Heart right ventricle (tissue), 16 donors: ENCODE measurements at regions not wholly inside any gene's neighbourhood (a gene's known extent, or its start where the extent isn't known, plus 50 kb on each side); places are given as distances from the start of the nearest gene placed in this dataset.

ENCODE experiments used
- ATAC-seq, 8 donors: fragments of 200-7000 bp; cut with Tn5 transposase; one replicate each; pipeline ENCODE4 v1.9.1; 2020; ENCODE audit warnings: mild to moderate bottlenecking in 8 of 8, moderate library complexity in 8 of 8, moderate number of reproducible peaks in 1 of 8
- DNase-seq, 2 donors: peaks; one replicate each; pipeline ENCODE4 v3.0.0-alpha.2; 2020
- H3K27ac ChIP-seq, 10 donors: fragments of 200-600 bp; sonication (generic) in 2 of 10; one replicate each; pipeline versions ENCODE4 v1.5.0 to v1.8.0; 2020 to 2022; ENCODE audit warnings: mild to moderate bottlenecking in 3 of 10
- H3K27me3 ChIP-seq, 7 donors: fragments of 200-600 bp; one replicate each; pipeline ENCODE4 v1.8.0; 2021 to 2022; ENCODE audit warnings: mild to moderate bottlenecking in 2 of 7
- H3K36me3 ChIP-seq, 9 donors: fragments of 200-600 bp; sonication (generic) in 1 of 9; one replicate each; pipeline versions ENCODE4 v1.5.0 to v1.8.0; 2020 to 2022; ENCODE audit warnings: mild to moderate bottlenecking in 2 of 9
- H3K4me1 ChIP-seq, 9 donors: fragments of 200-600 bp; sonication (generic) in 1 of 9; one replicate each; pipeline versions ENCODE4 v1.5.0 to v1.8.0; 2020 to 2022; ENCODE audit warnings: mild to moderate bottlenecking in 4 of 9
- H3K4me3 ChIP-seq, 10 donors: fragments of 200-600 bp; sonication (generic) in 2 of 10; one replicate each; pipeline versions ENCODE4 v1.5.0 to v1.8.0; 2020 to 2022; ENCODE audit warnings: mild to moderate bottlenecking in 7 of 10, moderate library complexity in 2 of 10
- H3K9me3 ChIP-seq, 11 donors: fragments of 200-600 bp in 10 of 11; sonication (generic) in 2 of 11; one replicate each; pipeline versions ENCODE4 v1.5.0 to v1.8.0; 2013 to 2022; ENCODE audit warnings: mild to moderate bottlenecking in 2 of 11, control low read depth in 1 of 11, moderate library complexity in 1 of 11
- WGBS, 2 donors: extraction: QIAGEN DNeasy Blood & Tissue Kit; methylation state at CpG; one replicate each; pipeline ENCODE4 v1.1.7; 2013; ENCODE audit warnings: inconsistent platforms in 1 of 2; 5-methylcytosine and 5-hydroxymethylcytosine counted together
- intact Hi-C, 10 donors: fragments of 100-400 bp; cut with DNase I; formaldehyde crosslinking; loops; one replicate each; pipeline versions ENCODE4 v1.11.1 to v1.14.2; 2022
- TF ChIP-seq, protein P1 (sequence below), 9 donors: fragments of 200-600 bp; sonication (generic) in 2 of 9; IDR thresholded peaks; one replicate each; pipeline versions ENCODE4 v1.5.0 to v1.8.0; 2021 to 2022; ENCODE audit warnings: antibody characterized with exemption in 9 of 9, mild to moderate bottlenecking in 5 of 9, moderate library complexity in 1 of 9
- donor health status: Arrhythmogenic right ventricular cardiomyopathy.
- donor health status: ischemic (EF 13 %, LVEDD 7.1; RV severe dilation, severe dysfunction).
- donor health status: healthy with polysubstance abuse.
- donor health status: DM: no; HTN: yes; CAD: no.
- donor health status: DM: no; HTN: no; CAD: no.
- donor health status: ischemic (EF 25% LVEDD 6.9; RV normal size, moderate dysfunction).
- donor health status: ischemic (EF 25% LVEDD 5.7; RV mildly dilated, moderate dysfunction).
- donor health status: healthy.
- donor health status: DM: yes; HTN: yes; CAD: no.
- donor health status: Ischemic cardiomyopathy.
- donor health status: ischemic (EF 35%, LVEDD 5.7; RV mildly dilated, moderate dysfunction).
- donor health status: nonischemic (EF 11% LVEDD 7.7; RV severe dilation, severe dysfunction).
- donor health status: DM: yes; HTN: yes; CAD: no.
- donor health status: PGD.
- donor health status: ischemic (EF 29% LVEDD 5.4; RV normal size, mild dysfunction).
- donor health status: nonischemic (EF 23%, LVEDD 6.1; RV moderate dilation, normal function).

DNA sequence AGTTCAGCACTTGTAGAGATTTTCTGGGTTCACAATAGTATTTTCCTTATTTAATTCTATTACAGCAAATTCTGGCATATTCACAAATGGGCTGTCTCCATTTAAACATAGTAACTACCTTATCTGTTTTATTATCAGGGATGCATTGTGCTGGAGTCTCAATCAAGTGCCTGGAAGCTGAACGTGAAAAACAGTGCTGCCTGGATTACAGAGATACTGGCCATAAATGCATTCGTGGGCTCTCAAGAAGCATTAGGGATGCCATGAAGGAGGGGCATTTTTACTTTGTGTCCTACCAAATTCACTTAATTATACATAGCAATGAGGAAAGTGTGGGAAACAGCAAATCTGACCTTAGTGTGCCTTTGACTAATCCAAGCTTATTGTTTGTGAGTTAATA is 184.6 kb downstream of the ABCC12 start:
- no peak for ATAC-seq
- 40 to 53% methylated on average over 2 of the region's 2 CpGs for WGBS, 2 donors
- TF ChIP-seq, protein P1, sequence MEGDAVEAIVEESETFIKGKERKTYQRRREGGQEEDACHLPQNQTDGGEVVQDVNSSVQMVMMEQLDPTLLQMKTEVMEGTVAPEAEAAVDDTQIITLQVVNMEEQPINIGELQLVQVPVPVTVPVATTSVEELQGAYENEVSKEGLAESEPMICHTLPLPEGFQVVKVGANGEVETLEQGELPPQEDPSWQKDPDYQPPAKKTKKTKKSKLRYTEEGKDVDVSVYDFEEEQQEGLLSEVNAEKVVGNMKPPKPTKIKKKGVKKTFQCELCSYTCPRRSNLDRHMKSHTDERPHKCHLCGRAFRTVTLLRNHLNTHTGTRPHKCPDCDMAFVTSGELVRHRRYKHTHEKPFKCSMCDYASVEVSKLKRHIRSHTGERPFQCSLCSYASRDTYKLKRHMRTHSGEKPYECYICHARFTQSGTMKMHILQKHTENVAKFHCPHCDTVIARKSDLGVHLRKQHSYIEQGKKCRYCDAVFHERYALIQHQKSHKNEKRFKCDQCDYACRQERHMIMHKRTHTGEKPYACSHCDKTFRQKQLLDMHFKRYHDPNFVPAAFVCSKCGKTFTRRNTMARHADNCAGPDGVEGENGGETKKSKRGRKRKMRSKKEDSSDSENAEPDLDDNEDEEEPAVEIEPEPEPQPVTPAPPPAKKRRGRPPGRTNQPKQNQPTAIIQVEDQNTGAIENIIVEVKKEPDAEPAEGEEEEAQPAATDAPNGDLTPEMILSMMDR (IDR thresholded peaks at IDR 0.05) = no peak

DNA sequence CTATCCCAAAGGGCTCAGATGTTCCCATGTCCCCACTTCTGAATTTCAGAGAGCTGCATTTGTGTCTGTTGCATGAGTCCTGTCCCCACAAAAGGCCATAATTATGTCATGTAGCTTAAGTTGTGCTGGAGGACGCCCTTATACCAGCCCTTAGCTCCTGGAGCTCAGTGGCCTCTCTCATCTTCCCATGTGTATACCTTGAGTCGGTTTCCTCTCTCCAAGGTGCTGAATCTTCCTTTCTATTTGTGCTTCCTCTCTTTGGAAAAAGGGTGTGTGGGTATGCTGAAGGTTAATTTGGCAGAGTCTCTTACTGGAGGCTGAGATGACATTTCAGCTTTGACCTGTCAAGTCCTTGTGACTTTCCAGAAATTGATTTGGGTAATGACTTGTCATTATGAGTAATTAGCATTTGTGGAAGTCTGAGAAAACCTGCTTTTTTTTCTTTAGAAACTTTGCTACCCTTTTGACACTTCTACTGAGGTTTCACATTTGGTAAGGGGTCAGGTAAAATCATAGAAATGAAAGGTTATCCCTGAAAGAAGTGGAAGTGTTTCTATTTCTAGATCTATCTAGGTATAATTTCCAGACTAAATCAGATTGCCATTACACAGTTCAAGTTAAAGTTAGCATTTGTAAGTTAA is 185.4 kb downstream of the ABCC12 start:
- Histone ChIP-seq H3K27ac (no peak overlapping the region), H3K27me3 (peaks cover 0 to 8% (median 0%) of the 10 kb centered on the region in 7 donors), H3K4me3 (no peak overlapping the region), H3K36me3 (no peaks in the 10 kb centered on the region), H3K9me3 (no peaks in the 10 kb centered on the region), H3K4me1 (no peaks in the 10 kb centered on the region)
- intact Hi-C loops = no loop called here
- DNase-seq = no peak
- TF ChIP-seq, protein P1 (IDR thresholded peaks at IDR 0.05) = no peak
- ATAC-seq = no peak
- WGBS, 2 donors = 2% methylated on average over 2 of the region's 2 CpGs

More for the DNA sequence above, 184.6 kb downstream of the ABCC12 start:
- Histone ChIP-seq H3K27me3 (peaks cover 0 to 9% (median 0%) of the 10 kb centered on the region in 7 donors), H3K36me3 (no peaks in the 10 kb centered on the region), H3K4me1 (no peaks in the 10 kb centered on the region), H3K4me3 (no peak overlapping the region), H3K9me3 (no peaks in the 10 kb centered on the region), H3K27ac (no peak overlapping the region)
- intact Hi-C loops = no loop called here
- DNase-seq = no peak

DNA sequence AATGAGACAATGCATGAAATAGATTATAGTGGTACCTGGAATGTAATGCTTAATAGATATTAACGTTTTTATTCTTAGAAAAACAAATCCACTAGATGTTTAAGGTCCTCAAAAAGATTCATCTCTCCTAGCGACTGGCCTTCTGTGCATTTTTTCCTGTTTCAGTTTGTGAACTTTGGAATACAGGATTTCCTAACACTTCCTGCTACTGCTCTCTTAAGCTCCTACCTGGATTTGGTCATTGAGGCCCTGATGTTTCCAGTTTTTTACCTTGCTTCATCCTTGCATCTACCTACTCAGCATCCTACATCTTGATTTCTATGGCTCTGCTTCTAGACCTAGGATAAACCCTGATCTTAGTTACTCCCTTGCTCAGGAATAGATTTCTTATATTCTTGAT is 188.4 kb downstream of the ABCC12 start:
- ATAC-seq (no peak), DNase-seq (no peak)
- no peaks in the 10 kb centered on the region for H3K9me3 ChIP-seq
- H3K36me3 ChIP-seq = no peaks in the 10 kb centered on the region
- intact Hi-C loops = no loop called here
- no peak overlapping the region for H3K27ac ChIP-seq
- no peak overlapping the region for H3K4me3 ChIP-seq
- TF ChIP-seq, protein P1 (IDR thresholded peaks at IDR 0.05) = no peak
- peaks cover 0 to under 1% (median 0%) of the 10 kb centered on the region in 7 donors for H3K27me3 ChIP-seq
- 38 to 39% methylated on average over 2 of the region's 2 CpGs for WGBS, 2 donors
- H3K4me1 ChIP-seq = no peaks in the 10 kb centered on the region

GRCh38 chr16:47966325-47966724 is 189.5 kb downstream of the ABCC12 start:
- ATAC-seq = no peak
- Histone ChIP-seq H3K27ac (no peak overlapping the region), H3K9me3 (no peaks in the 10 kb centered on the region), H3K4me3 (no peak overlapping the region), H3K36me3 (no peaks in the 10 kb centered on the region), H3K27me3 (no peaks in the 10 kb centered on the region), H3K4me1 (no peaks in the 10 kb centered on the region)
- TF ChIP-seq, protein P1 (IDR thresholded peaks at IDR 0.05) = no peak
- DNase-seq = no peak
- intact Hi-C loops = no loop called here
- WGBS, 2 donors = 75 to 79% methylated on average over 4 of the region's 4 CpGs
